WTC11 (cell line): ENCODE measurements at regions not wholly inside any gene's neighbourhood (a gene's known extent, or its start where the extent isn't known, plus 50 kb on each side); places are given as distances from the start of the nearest gene placed in this dataset.

Source experiments
- ATAC-seq: fragments of 200-7000 bp; cut with Tn5 transposase; 2 replicates; pipeline ENCODE4 v1.10.0; 2021; ENCODE audit warnings: mild to moderate bottlenecking, moderate library complexity
- CTCF ChIA-PET: fragments of 300-600 bp; sonication (Branson Sonifier 250); formaldehyde crosslinking; loops from one replicate; lab custom pipeline; 2021; ENCODE audit warnings: antibody characterized with exemption; lab: Charles Lee
- POLR2A ChIA-PET: fragments of 350-600 bp; sonication (Branson Sonifier 250); formaldehyde crosslinking; loops from one replicate; lab custom pipeline; 2021; ENCODE audit warnings: antibody characterized with exemption; lab: Charles Lee
- DNase-seq: peaks from one replicate; pipeline ENCODE4 v3.0.0; 2021; ENCODE audit warnings: low spot score
- H3K27ac Mint-ChIP-seq: 2 replicates; pipeline ENCODE4 v1.8.0; 2021; ENCODE audit warnings: mixed read lengths
- H3K27me3 Mint-ChIP-seq: 2 replicates; pipeline ENCODE4 v1.8.0; 2021; ENCODE audit warnings: low read depth, mild to moderate bottlenecking, moderate library complexity, mixed read lengths
- H3K36me3 Mint-ChIP-seq: 2 replicates; pipeline ENCODE4 v1.8.0; 2021; ENCODE audit warnings: mixed read lengths
- H3K4me1 Mint-ChIP-seq: 2 replicates; pipeline ENCODE4 v1.8.0; 2022; ENCODE audit warnings: mixed read lengths
- H3K4me3 Mint-ChIP-seq: 2 replicates; pipeline ENCODE4 v1.8.0; 2021; ENCODE audit warnings: mild to moderate bottlenecking, moderate library complexity, mixed read lengths
- H3K9me3 Mint-ChIP-seq: 2 replicates; pipeline ENCODE4 v1.8.0; 2021; ENCODE audit warnings: mixed read lengths
- AFF4 ChIP-seq: sonication (generic); formaldehyde crosslinking; IDR thresholded peaks from 2 replicates; pipeline ENCODE4 v1.8.1; 2023; ENCODE audit warnings: mild to moderate bottlenecking, missing genetic modification reagents, borderline replicate concordance
- CBFB ChIP-seq: sonication (generic); formaldehyde crosslinking; IDR thresholded peaks from 2 replicates; pipeline ENCODE4 v1.8.1; 2022; ENCODE audit warnings: mild to moderate bottlenecking, low read depth, missing genetic modification reagents
- E2F1 ChIP-seq: sonication (generic); formaldehyde crosslinking; IDR thresholded peaks from 2 replicates; pipeline ENCODE4 v1.8.0; 2022; ENCODE audit warnings: mild to moderate bottlenecking, missing genetic modification reagents
- FOXJ3 ChIP-seq: sonication (generic); formaldehyde crosslinking; IDR thresholded peaks from 2 replicates; pipeline ENCODE4 v1.9.0; 2021; ENCODE audit warnings: missing genetic modification reagents, mild to moderate bottlenecking, borderline replicate concordance
- FOXK1 ChIP-seq: sonication (generic); formaldehyde crosslinking; IDR thresholded peaks from 2 replicates; pipeline ENCODE4 v1.8.0; 2022; ENCODE audit warnings: mild to moderate bottlenecking, moderate library complexity, missing genetic modification reagents
- HMGA2 ChIP-seq: fragments of 250-450 bp; sonication (Bioruptor Pico); IDR thresholded peaks from 2 replicates; pipeline ENCODE4 v1.4.0; 2021; ENCODE audit warnings: mild to moderate bottlenecking, moderate library complexity
- MXD4 ChIP-seq: fragments of 250-450 bp; sonication (Bioruptor Pico); IDR thresholded peaks from 2 replicates; pipeline ENCODE4 v1.8.0; 2021; ENCODE audit warnings: mild to moderate bottlenecking, moderate library complexity, borderline replicate concordance
- NFYB ChIP-seq: sonication (generic); formaldehyde crosslinking; conservative IDR thresholded peaks from 2 replicates; pipeline ENCODE4 v1.8.0; 2022; ENCODE audit warnings: low read depth, missing genetic modification reagents
- NR3C1 ChIP-seq: sonication (generic); formaldehyde crosslinking; conservative IDR thresholded peaks from 2 replicates; pipeline ENCODE4 v1.8.1; 2023; ENCODE audit warnings: low read depth, mild to moderate bottlenecking, missing genetic modification reagents
- PREB ChIP-seq: sonication (generic); formaldehyde crosslinking; IDR thresholded peaks from 2 replicates; pipeline ENCODE4 v1.8.1; 2022; ENCODE audit warnings: mild to moderate bottlenecking, missing genetic modification reagents, moderate library complexity, borderline replicate concordance
- SMAD3 ChIP-seq: sonication (generic); formaldehyde crosslinking; IDR thresholded peaks from 2 replicates; pipeline ENCODE4 v1.8.0; 2022; ENCODE audit warnings: missing genetic modification reagents, mild to moderate bottlenecking, borderline replicate concordance
- SP1 ChIP-seq: sonication (generic); formaldehyde crosslinking; conservative IDR thresholded peaks from 2 replicates; pipeline ENCODE4 v1.8.1; 2022; ENCODE audit warnings: missing genetic modification reagents
- STAT6 ChIP-seq: sonication (generic); formaldehyde crosslinking; conservative IDR thresholded peaks from 2 replicates; pipeline ENCODE4 v1.8.1; 2023; ENCODE audit warnings: mild to moderate bottlenecking, low read depth, missing genetic modification reagents, moderate library complexity
- ZNF317 ChIP-seq: sonication (generic); formaldehyde crosslinking; IDR thresholded peaks from 2 replicates; pipeline ENCODE4 v1.8.1; 2023; ENCODE audit warnings: low read depth, mild to moderate bottlenecking, moderate library complexity, missing genetic modification reagents, borderline replicate concordance
- ZNF416 ChIP-seq: fragments of 250-450 bp; sonication (Bioruptor Pico); IDR thresholded peaks from 2 replicates; pipeline ENCODE4 v1.9.0; 2021; ENCODE audit warnings: mild to moderate bottlenecking, inconsistent platforms
- ZNF671 ChIP-seq: fragments of 250-450 bp; sonication (Bioruptor Pico); IDR thresholded peaks from 2 replicates; pipeline ENCODE4 v1.8.0; 2021; ENCODE audit warnings: mild to moderate bottlenecking
- TF ChIP-seq, protein P1 (sequence below): fragments of 250-450 bp; sonication (Bioruptor Pico); IDR thresholded peaks from 2 replicates; pipeline ENCODE4 v1.9.0; 2021; ENCODE audit warnings: mild to moderate bottlenecking
- TF ChIP-seq, protein P2 (sequence below): sonication (generic); formaldehyde crosslinking; IDR thresholded peaks from 2 replicates; pipeline ENCODE4 v1.8.0; 2022; ENCODE audit warnings: mild to moderate bottlenecking, missing genetic modification reagents

DNA sequence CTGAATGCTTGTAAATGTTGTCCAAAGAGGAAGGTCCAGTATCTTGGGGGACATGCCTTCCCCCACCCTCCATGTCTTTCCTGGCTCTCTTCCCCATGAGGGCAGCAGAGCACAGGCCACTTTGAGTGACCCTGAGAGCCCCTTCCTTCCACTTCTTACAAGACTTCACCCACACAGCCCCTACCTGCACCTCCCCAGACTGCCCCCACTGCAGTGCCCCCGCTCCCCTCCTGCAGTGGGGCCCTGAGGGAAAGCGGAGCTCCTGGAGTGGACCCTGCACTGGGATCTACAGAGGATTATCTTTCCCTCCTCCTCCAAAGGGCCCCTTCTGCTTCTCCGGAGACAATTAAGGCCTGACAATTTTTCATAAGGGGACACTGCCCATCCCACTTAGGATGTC lies 326.8 kb downstream of the TCERG1L start:
- ATAC-seq, result no peak
- no peak overlapping the region for H3K27ac Mint-ChIP-seq

DNA sequence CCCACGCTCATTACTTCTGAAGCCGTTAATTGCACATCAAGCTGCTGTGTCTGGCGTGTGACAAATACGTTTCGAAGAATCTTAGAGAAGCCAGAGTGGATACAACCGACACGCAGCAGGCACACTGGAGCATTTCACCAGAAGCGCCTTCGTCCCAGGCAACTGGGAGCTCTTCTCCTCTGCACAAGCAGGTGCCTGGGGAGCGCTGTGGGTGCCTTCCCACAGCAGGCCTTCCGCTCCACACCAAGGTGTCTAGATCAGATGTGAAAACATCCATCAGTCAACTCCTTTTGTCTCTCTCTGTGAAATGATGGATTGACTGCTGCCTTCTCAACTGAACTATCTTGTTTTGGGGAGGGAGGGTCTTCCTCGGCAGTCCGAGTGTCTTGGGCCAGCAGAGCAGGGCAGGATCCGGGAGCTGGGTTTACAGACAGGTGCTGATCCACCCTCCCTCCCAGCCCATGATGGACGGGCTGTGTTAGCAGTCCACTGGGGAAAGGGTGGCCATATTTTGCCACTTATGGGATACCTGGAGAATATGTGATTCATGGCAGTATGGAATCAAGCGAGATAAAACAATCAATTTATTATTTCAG lies 326.3 kb downstream of the TCERG1L start:
- ATAC-seq (no peak), DNase-seq (no peak)
- CTCF ChIA-PET, result no interaction called here
- POLR2A ChIA-PET, result no interaction called here
- Mint-ChIP-seq H3K4me1 (no peaks in the 10 kb centered on the region), H3K36me3 (peaks cover 59% of the 10 kb centered on the region), H3K27me3 (peaks cover 4% of the 10 kb centered on the region; the same call in 1 of the 2 replicates), H3K4me3 (no peak overlapping the region), H3K9me3 (peaks cover 56% of the 10 kb centered on the region), H3K27ac (no peak overlapping the region)
- no peak for TF ChIP-seq FOXJ3 (CRISPR knock-in tag)
- no peak for TF ChIP-seq PREB
- no peak for TF ChIP-seq FOXK1 (CRISPR knock-in tag)
- no peak for TF ChIP-seq ZNF416 (CRISPR knock-in tag)
- TF ChIP-seq, protein P1, sequence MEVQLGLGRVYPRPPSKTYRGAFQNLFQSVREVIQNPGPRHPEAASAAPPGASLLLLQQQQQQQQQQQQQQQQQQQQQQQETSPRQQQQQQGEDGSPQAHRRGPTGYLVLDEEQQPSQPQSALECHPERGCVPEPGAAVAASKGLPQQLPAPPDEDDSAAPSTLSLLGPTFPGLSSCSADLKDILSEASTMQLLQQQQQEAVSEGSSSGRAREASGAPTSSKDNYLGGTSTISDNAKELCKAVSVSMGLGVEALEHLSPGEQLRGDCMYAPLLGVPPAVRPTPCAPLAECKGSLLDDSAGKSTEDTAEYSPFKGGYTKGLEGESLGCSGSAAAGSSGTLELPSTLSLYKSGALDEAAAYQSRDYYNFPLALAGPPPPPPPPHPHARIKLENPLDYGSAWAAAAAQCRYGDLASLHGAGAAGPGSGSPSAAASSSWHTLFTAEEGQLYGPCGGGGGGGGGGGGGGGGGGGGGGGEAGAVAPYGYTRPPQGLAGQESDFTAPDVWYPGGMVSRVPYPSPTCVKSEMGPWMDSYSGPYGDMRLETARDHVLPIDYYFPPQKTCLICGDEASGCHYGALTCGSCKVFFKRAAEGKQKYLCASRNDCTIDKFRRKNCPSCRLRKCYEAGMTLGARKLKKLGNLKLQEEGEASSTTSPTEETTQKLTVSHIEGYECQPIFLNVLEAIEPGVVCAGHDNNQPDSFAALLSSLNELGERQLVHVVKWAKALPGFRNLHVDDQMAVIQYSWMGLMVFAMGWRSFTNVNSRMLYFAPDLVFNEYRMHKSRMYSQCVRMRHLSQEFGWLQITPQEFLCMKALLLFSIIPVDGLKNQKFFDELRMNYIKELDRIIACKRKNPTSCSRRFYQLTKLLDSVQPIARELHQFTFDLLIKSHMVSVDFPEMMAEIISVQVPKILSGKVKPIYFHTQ (CRISPR knock-in tag), result no peak
- no peak for TF ChIP-seq NR3C1 (CRISPR knock-in tag)
- no peak for TF ChIP-seq MXD4 (CRISPR knock-in tag)
- TF ChIP-seq NFYB, result no peak
- TF ChIP-seq, protein P2, sequence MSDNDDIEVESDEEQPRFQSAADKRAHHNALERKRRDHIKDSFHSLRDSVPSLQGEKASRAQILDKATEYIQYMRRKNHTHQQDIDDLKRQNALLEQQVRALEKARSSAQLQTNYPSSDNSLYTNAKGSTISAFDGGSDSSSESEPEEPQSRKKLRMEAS, result no peak
- no peak for TF ChIP-seq ZNF317

More for the DNA sequence above, 326.8 kb downstream of the TCERG1L start:
- Mint-ChIP-seq H3K9me3 (peaks cover 55% of the 10 kb centered on the region), H3K4me1 (no peaks in the 10 kb centered on the region), H3K4me3 (no peak overlapping the region), H3K27me3 (peaks cover 4% of the 10 kb centered on the region; the same call in 1 of the 2 replicates), H3K36me3 (peaks cover 57% of the 10 kb centered on the region)
- CTCF ChIA-PET, result no interaction called here
- DNase-seq, result no peak
- no peak for TF ChIP-seq SMAD3 (CRISPR knock-in tag)
- POLR2A ChIA-PET, result no interaction called here

DNA sequence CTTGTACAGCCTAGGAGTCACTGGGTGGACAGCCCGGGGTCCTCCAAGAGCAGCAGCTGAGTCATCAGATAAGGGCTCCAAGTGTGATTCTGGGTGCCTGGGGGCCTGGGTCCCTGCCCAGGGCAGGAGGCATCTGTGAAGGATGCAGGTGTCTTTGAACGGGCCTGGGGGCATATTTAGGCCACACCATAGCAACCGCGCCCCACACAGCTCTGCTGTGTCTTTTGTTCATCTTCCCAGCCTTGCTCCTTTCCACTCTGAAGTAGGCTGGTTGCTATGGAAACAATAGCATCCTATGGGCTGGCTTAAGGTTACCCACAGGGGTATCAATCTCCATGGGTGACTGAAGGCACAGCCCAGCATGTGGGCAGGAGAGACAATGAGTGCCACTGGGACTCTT lies 324.7 kb downstream of the TCERG1L start:
- Mint-ChIP-seq H3K27ac (no peak overlapping the region), H3K9me3 (peaks cover 64% of the 10 kb centered on the region), H3K27me3 (peaks cover 4% of the 10 kb centered on the region; the same call in 1 of the 2 replicates), H3K4me1 (no peaks in the 10 kb centered on the region), H3K4me3 (no peak overlapping the region), H3K36me3 (peaks cover 67% of the 10 kb centered on the region)
- TF ChIP-seq AFF4 (CRISPR knock-in tag) (no peak), ZNF671 (CRISPR knock-in tag) (no peak), HMGA2 (CRISPR knock-in tag) (no peak), CBFB (CRISPR knock-in tag) (no peak), SP1 (CRISPR knock-in tag) (no peak), STAT6 (CRISPR knock-in tag) (no peak), E2F1 (CRISPR knock-in tag) (no peak), PREB (no peak)
- ChIA-PET POLR2A (no interaction called here), CTCF (no interaction called here)
- ATAC-seq, result no peak
- no peak for DNase-seq
